PC-9 (cell line): ENCODE measurements at regions not wholly inside any gene's neighbourhood (a gene's known extent, or its start where the extent isn't known, plus 50 kb on each side); places are given as distances from the start of the nearest gene placed in this dataset.

Experiments used
- BruUV-seq: library from RNA; stranded (reverse); fragments of 400-500 nt; replicated peaks from 2 replicates; lab custom pipeline; 2021; lab: Mats Ljungman, UMichigan
- CTCF ChIA-PET: fragments of 300-600 bp; sonication (Branson Sonifier 250); formaldehyde crosslinking; loops from one replicate; lab custom pipeline; 2022; ENCODE audit warnings: antibody characterized with exemption; lab: Charles Lee
- POLR2A ChIA-PET: fragments of 300-600 bp; sonication (Branson Sonifier 250); formaldehyde crosslinking; loops from one replicate; lab custom pipeline; 2022; ENCODE audit warnings: antibody characterized with exemption; ENCODE audit not compliant: unreplicated experiment; lab: Charles Lee
- DNase-seq, 2 experiments: peaks; one replicate each; pipeline versions ENCODE4 v3.0.0 to v3.0.0-alpha.2; 2015 to 2022; ENCODE audit warnings: mixed read lengths in 1 of 2
- H2AFZ ChIP-seq: fragments of 200-600 bp; sonication (generic); 2 replicates; pipeline ENCODE4 v1.8.1; 2017; ENCODE audit warnings: antibody characterized with exemption
- H3F3A ChIP-seq: fragments of 200-600 bp; sonication (generic); 2 replicates; pipeline ENCODE4 v1.8.1; 2017; ENCODE audit warnings: antibody characterized with exemption, mild to moderate bottlenecking, low read depth; ENCODE audit not compliant: insufficient read depth
- H3K27ac ChIP-seq: fragments of 200-600 bp; sonication (generic); 2 replicates; pipeline ENCODE4 v1.6.1; 2016; ENCODE audit warnings: mixed run types
- H3K27me3 ChIP-seq: fragments of 200-600 bp; sonication (generic); 2 replicates; pipeline ENCODE4 v1.6.1; 2016; ENCODE audit warnings: low read depth, mixed run types; ENCODE audit not compliant: insufficient read depth
- H3K36me3 ChIP-seq: fragments of 200-600 bp; sonication (generic); 2 replicates; pipeline ENCODE4 v1.6.1; 2016; ENCODE audit warnings: low read depth, mixed run types
- H3K4me1 ChIP-seq: fragments of 200-600 bp; sonication (generic); replicated peaks from 2 replicates; pipeline ENCODE4 v1.6.1; 2016; ENCODE audit warnings: mixed run types; ENCODE audit not compliant: insufficient read depth
- H3K4me2 ChIP-seq: fragments of 200-600 bp; sonication (generic); 2 replicates; pipeline ENCODE4 v1.6.1; 2017; ENCODE audit warnings: mixed run types
- H3K4me3 ChIP-seq: fragments of 200-600 bp; sonication (generic); 2 replicates; pipeline ENCODE4 v1.6.1; 2016; ENCODE audit warnings: mixed run types
- H3K79me2 ChIP-seq: fragments of 200-600 bp; sonication (generic); 2 replicates; pipeline ENCODE4 v1.6.1; 2017; ENCODE audit warnings: low read depth, mixed run types
- H3K9me2 ChIP-seq: fragments of 200-600 bp; sonication (generic); 2 replicates; pipeline ENCODE4 v1.8.1; 2017; ENCODE audit warnings: mild to moderate bottlenecking; ENCODE audit not compliant: insufficient read depth
- H3K9me3 ChIP-seq: fragments of 200-600 bp; sonication (generic); 2 replicates; pipeline ENCODE4 v1.8.1; 2016; ENCODE audit warnings: low read depth; ENCODE audit not compliant: insufficient read depth
- H4K20me1 ChIP-seq: fragments of 200-600 bp; sonication (generic); 2 replicates; pipeline ENCODE4 v1.8.1; 2017; ENCODE audit not compliant: insufficient read depth
- CTCF ChIP-seq: fragments of 200-600 bp; sonication (generic); conservative IDR thresholded peaks from 2 replicates; pipeline ENCODE4 v1.6.1; 2017; ENCODE audit warnings: mixed run types, antibody characterized with exemption, mild to moderate bottlenecking, moderate library complexity
- EZH2 ChIP-seq: fragments of 200-600 bp; sonication (generic); IDR thresholded peaks from 2 replicates; pipeline ENCODE4 v1.8.0; 2017; ENCODE audit warnings: antibody characterized with exemption, low read depth
- intact Hi-C: fragments of 100-400 bp; cut with micrococcal nuclease; formaldehyde crosslinking; loops from one replicate; pipeline ENCODE4 v1.10.0; 2022; ENCODE audit not compliant: unreplicated experiment

GRCh38 chr16:86879268-86879667, 300.9 kb downstream of the FOXL1 start:
- Histone ChIP-seq H3K9me2 (no peaks in the 10 kb centered on the region), H3K4me3 (no peak overlapping the region), H3F3A (no peaks in the 10 kb centered on the region), H2AFZ (no peak overlapping the region), H3K4me2 (no peak overlapping the region), H3K4me1 (no peaks in the 10 kb centered on the region), H4K20me1 (no peaks in the 10 kb centered on the region), H3K36me3 (no peaks in the 10 kb centered on the region), H3K27ac (no peak overlapping the region), H3K79me2 (no peaks in the 10 kb centered on the region), H3K27me3 (peaks cover 97% of the 10 kb centered on the region), H3K9me3 (no peaks in the 10 kb centered on the region)
- no peak for DNase-seq
- intact Hi-C loops, result no loop called here
- POLR2A ChIA-PET, result no interaction called here
- TF ChIP-seq EZH2, result no peak
- CTCF ChIA-PET, result no interaction called here
- no TSS peak for BruUV-seq

- intact Hi-C loops, result no loop called here
- Histone ChIP-seq H4K20me1 (no peaks in the 10 kb centered on the region), H3K4me1 (no peaks in the 10 kb centered on the region), H3K36me3 (no peaks in the 10 kb centered on the region), H3K79me2 (no peaks in the 10 kb centered on the region), H3K9me2 (no peaks in the 10 kb centered on the region), H3K4me3 (no peak overlapping the region), H2AFZ (no peak overlapping the region), H3K27ac (no peak overlapping the region), H3F3A (no peaks in the 10 kb centered on the region), H3K4me2 (no peak overlapping the region), H3K9me3 (no peaks in the 10 kb centered on the region), H3K27me3 (peaks cover 97% of the 10 kb centered on the region)
- ChIA-PET POLR2A (no interaction called here), CTCF (no interaction called here)
- DNase-seq, result no peak
- no TSS peak for BruUV-seq
- TF ChIP-seq EZH2, result no peak
Observed at GRCh38 chr16:86880316-86881117, 302.2 kb downstream of the FOXL1 start.

- H3K9me2 ChIP-seq, result no peaks in the 10 kb centered on the region
- BruUV-seq, result no TSS peak
Observed at GRCh38 chr16:86881118-86881510, 302.8 kb downstream of the FOXL1 start.

GRCh38 chr16:86881861-86882273, 303.5 kb downstream of the FOXL1 start:
- no peak overlapping the region for H3K4me3 ChIP-seq
- H4K20me1 ChIP-seq, result no peaks in the 10 kb centered on the region
- peaks cover 96% of the 10 kb centered on the region for H3K27me3 ChIP-seq
- H2AFZ ChIP-seq, result no peak overlapping the region
- no peaks in the 10 kb centered on the region for H3K36me3 ChIP-seq
- intact Hi-C loops, result no loop called here
- no peak overlapping the region for H3K4me2 ChIP-seq
- no peaks in the 10 kb centered on the region for H3K9me3 ChIP-seq
- no peaks in the 10 kb centered on the region for H3F3A ChIP-seq
- ChIA-PET CTCF (no interaction called here), POLR2A (no interaction called here)
- no peaks in the 10 kb centered on the region for H3K9me2 ChIP-seq
- H3K4me1 ChIP-seq, result no peaks in the 10 kb centered on the region
- BruUV-seq, result no TSS peak
- no peak for DNase-seq
- H3K79me2 ChIP-seq, result no peaks in the 10 kb centered on the region
- no peak overlapping the region for H3K27ac ChIP-seq
- no peak for TF ChIP-seq CTCF
- no peak for TF ChIP-seq EZH2

More at GRCh38 chr16:86881118-86881510, 302.8 kb downstream of the FOXL1 start:
- H3F3A ChIP-seq, result no peaks in the 10 kb centered on the region
- intact Hi-C loops, result no loop called here
- POLR2A ChIA-PET, result no interaction called here
- CTCF ChIA-PET, result no interaction called here
- no peak overlapping the region for H2AFZ ChIP-seq
- no peaks in the 10 kb centered on the region for H3K9me3 ChIP-seq
- H3K4me1 ChIP-seq, result no peaks in the 10 kb centered on the region
- H3K4me2 ChIP-seq, result no peak overlapping the region
- H3K27me3 ChIP-seq, result peaks cover 97% of the 10 kb centered on the region
- DNase-seq, result no peak
- H3K36me3 ChIP-seq, result no peaks in the 10 kb centered on the region
- H3K79me2 ChIP-seq, result no peaks in the 10 kb centered on the region
- no peak overlapping the region for H3K27ac ChIP-seq
- H3K4me3 ChIP-seq, result no peak overlapping the region
- TF ChIP-seq EZH2 (no peak), CTCF (no peak)
- no peaks in the 10 kb centered on the region for H4K20me1 ChIP-seq
